8988T (cell line): ENCODE measurements at regions not wholly inside any gene's neighbourhood (a gene's known extent, or its start where the extent isn't known, plus 50 kb on each side); places are given as distances from the start of the nearest gene placed in this dataset.
A peak's percentile ranks its signal among the peaks of the same experiment; 100 is the strongest.
"Not testable (repeated sequence)": the region's sequence is repeated elsewhere in the genome, so short reads cannot be mapped to it uniquely, and the experiment has no call there.

Experiments
- DNase-seq: peaks from one replicate; pipeline ENCODE4 v3.0.0; 2011

- DNase-seq: no peak
Measured at GRCh38 chr11:110347660-110348059, 51.2 kb upstream of the RDX start.

- DNase-seq: no peak
Measured at GRCh38 chr11:110349138-110349996, 53.0 kb upstream of the RDX start.

GRCh38 chr11:110349997-110350383 is 53.6 kb upstream of the RDX start:
- DNase-seq: not testable (repeated sequence)

- DNase-seq: no peak
Measured at GRCh38 chr11:110355011-110355744, 58.8 kb upstream of the RDX start.

- peak; percentile 29 for DNase-seq
Measured at GRCh38 chr11:110356762-110357671, 60.6 kb upstream of the RDX start.

GRCh38 chr11:110358336-110358735 is 61.9 kb upstream of the RDX start:
- DNase-seq: no peak

- not testable (repeated sequence) for DNase-seq
Measured at GRCh38 chr11:110360781-110361408, 64.5 kb upstream of the RDX start.

- no peak for DNase-seq
Measured at GRCh38 chr11:110362971-110363509, 66.6 kb upstream of the RDX start.

- DNase-seq: no peak
Measured at GRCh38 chr11:110366291-110366690, 63.5 kb upstream of the FDX1 start.

GRCh38 chr11:110367571-110367970 is 62.2 kb upstream of the FDX1 start:
- DNase-seq: no peak

- no peak for DNase-seq
Measured at GRCh38 chr11:110371084-110371483, 58.7 kb upstream of the FDX1 start.

- no peak for DNase-seq
Measured at GRCh38 chr11:110373051-110373702, 56.6 kb upstream of the FDX1 start.

GRCh38 chr11:110374921-110375320 is 54.8 kb upstream of the FDX1 start:
- DNase-seq: no peak

GRCh38 chr11:110375351-110375750 is 54.4 kb upstream of the FDX1 start:
- DNase-seq: no peak

- no peak for DNase-seq
Measured at GRCh38 chr11:110376021-110376420, 53.7 kb upstream of the FDX1 start.

- peak; percentile 38 for DNase-seq
Measured at GRCh38 chr11:110376711-110377324, 52.9 kb upstream of the FDX1 start.

GRCh38 chr11:110377434-110377833 is 52.3 kb upstream of the FDX1 start:
- no peak for DNase-seq

GRCh38 chr11:110379261-110379660 is 50.5 kb upstream of the FDX1 start:
- DNase-seq: no peak

- DNase-seq: no peak
Measured at GRCh38 chr11:110379936-110380335, 49.8 kb upstream of the FDX1 start.
